ENCODE measurements at regions not wholly inside any gene's neighbourhood (a gene's known extent, or its start where the extent isn't known, plus 50 kb on each side); places are given as distances from the start of the nearest gene placed in this dataset.

- DNase-seq (ENCODE audit: low spot score, unreplicated experiment): no peak
- no peak for TF ChIP-seq CTCF (IDR thresholded peaks at IDR 0.05; ENCODE audit: unreplicated experiment)
- peaks cover 13% of the 10 kb centered on the region for H3K4me1 Mint-ChIP-seq (ENCODE audit: low read depth)
- no peaks in the 10 kb centered on the region for H3K27me3 Mint-ChIP-seq
- H3K9me3 Mint-ChIP-seq (ENCODE audit: low read depth): peaks cover 10% of the 10 kb centered on the region
- no peaks in the 10 kb centered on the region for H3K36me3 Mint-ChIP-seq (ENCODE audit: insufficient read depth)
- no peak overlapping the region for H3K4me3 Mint-ChIP-seq (ENCODE audit: low read depth)
- H3K27ac Mint-ChIP-seq: no peak overlapping the region
Observed at GRCh38 chr10:9823268-9823930, 1194.3 kb upstream of the CELF2 start.

DNA sequence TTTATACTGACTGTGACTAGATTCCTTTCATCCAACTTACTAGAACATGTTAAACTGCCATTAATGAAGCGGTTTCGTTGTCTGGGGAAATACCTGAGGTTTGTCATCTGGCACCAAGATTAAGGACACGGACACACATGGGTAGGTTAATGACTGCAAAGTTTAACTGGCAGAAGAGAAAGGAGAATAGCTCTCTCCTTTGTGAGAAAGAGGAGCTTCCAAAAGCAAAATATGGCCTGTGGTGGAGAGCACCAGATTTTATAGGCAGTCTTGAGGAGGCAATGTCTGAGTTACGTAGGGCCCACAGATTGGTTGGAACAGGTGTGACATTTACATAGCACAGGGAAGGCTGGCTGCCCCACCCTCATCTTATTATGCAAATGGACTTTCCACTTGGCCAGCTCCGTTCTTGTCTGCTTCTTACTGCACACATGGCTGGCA lies 1193.0 kb upstream of the CELF2 start:
- Mint-ChIP-seq H3K4me3 (ENCODE audit: low read depth) (no peak overlapping the region), H3K27ac (peak overlapping the region; percentile 77), H3K36me3 (ENCODE audit: insufficient read depth) (no peaks in the 10 kb centered on the region), H3K27me3 (no peaks in the 10 kb centered on the region), H3K9me3 (ENCODE audit: low read depth) (peaks cover 7% of the 10 kb centered on the region), H3K4me1 (ENCODE audit: low read depth) (peaks cover 13% of the 10 kb centered on the region)
- DNase-seq (ENCODE audit: low spot score, unreplicated experiment): no peak
- no peak for TF ChIP-seq CTCF (IDR thresholded peaks at IDR 0.05; ENCODE audit: unreplicated experiment)

- Mint-ChIP-seq H3K27ac (peak overlapping the region; percentile 91), H3K4me3 (ENCODE audit: low read depth) (no peak overlapping the region), H3K4me1 (ENCODE audit: low read depth) (peaks cover 13% of the 10 kb centered on the region), H3K36me3 (ENCODE audit: insufficient read depth) (no peaks in the 10 kb centered on the region), H3K27me3 (no peaks in the 10 kb centered on the region), H3K9me3 (ENCODE audit: low read depth) (peaks cover 7% of the 10 kb centered on the region)
- no peak for TF ChIP-seq CTCF (IDR thresholded peaks at IDR 0.05; ENCODE audit: unreplicated experiment)
- no peak for DNase-seq (ENCODE audit: low spot score, unreplicated experiment)
Observed at GRCh38 chr10:9825491-9826018, 1192.1 kb upstream of the CELF2 start.

- Mint-ChIP-seq H3K9me3 (ENCODE audit: low read depth) (peaks cover 7% of the 10 kb centered on the region), H3K4me1 (ENCODE audit: low read depth) (peaks cover 13% of the 10 kb centered on the region), H3K36me3 (ENCODE audit: insufficient read depth) (no peaks in the 10 kb centered on the region), H3K27ac (no peak overlapping the region), H3K27me3 (no peaks in the 10 kb centered on the region), H3K4me3 (ENCODE audit: low read depth) (no peak overlapping the region)
- no peak for TF ChIP-seq CTCF (IDR thresholded peaks at IDR 0.05; ENCODE audit: unreplicated experiment)
- DNase-seq (ENCODE audit: low spot score, unreplicated experiment): no peak
Observed at GRCh38 chr10:9828110-9828509, 1189.6 kb upstream of the CELF2 start.

DNA sequence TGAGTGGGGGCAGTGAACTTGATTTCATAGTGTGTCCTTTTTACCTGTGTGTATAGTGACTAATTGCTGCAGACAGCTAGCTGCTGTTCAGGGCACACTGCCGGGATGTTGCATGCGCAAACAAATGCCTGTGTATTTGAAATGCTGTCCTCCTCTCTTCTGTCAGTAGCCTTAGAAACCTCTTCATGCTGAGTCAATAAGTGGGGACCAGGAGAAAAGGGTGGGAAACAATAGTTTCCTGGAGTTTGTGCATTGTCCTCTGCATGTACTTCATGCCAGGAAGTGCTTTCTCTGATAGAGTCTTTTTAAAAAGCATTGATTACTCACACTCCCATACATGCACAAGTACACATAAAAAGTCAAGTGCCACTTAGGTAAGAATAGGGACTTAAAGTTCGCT lies 1183.7 kb upstream of the CELF2 start:
- TF ChIP-seq CTCF (IDR thresholded peaks at IDR 0.05; ENCODE audit: unreplicated experiment): no peak
- no peak for DNase-seq (ENCODE audit: low spot score, unreplicated experiment)
- Mint-ChIP-seq H3K36me3 (ENCODE audit: insufficient read depth) (no peaks in the 10 kb centered on the region), H3K9me3 (ENCODE audit: low read depth) (peaks cover 3% of the 10 kb centered on the region), H3K4me3 (ENCODE audit: low read depth) (no peak overlapping the region), H3K27me3 (no peaks in the 10 kb centered on the region), H3K27ac (no peak overlapping the region), H3K4me1 (ENCODE audit: low read depth) (peaks cover 8% of the 10 kb centered on the region)

Data from progenitor cell of endocrine pancreas (in vitro differentiated cells).